GM19455 (cell line): ENCODE measurements at regions not wholly inside any gene's neighbourhood (a gene's known extent, or its start where the extent isn't known, plus 50 kb on each side); places are given as distances from the start of the nearest gene placed in this dataset.

Experiments used
- ATAC-seq: cut with Tn5 transposase; IDR thresholded peaks from one replicate; pipeline ENCODE4 v1.9.1; 2021; ENCODE audit not compliant: unreplicated experiment

GRCh38 chr6:208364-208763 is 83.9 kb upstream of the DUSP22 start:
- ATAC-seq: no peak

GRCh38 chr6:208938-209337 is 83.3 kb upstream of the DUSP22 start:
- no peak for ATAC-seq

GRCh38 chr6:209432-210103 is 82.7 kb upstream of the DUSP22 start:
- peak; percentile 79 for ATAC-seq

GRCh38 chr6:210104-210456 is 82.2 kb upstream of the DUSP22 start:
- no peak for ATAC-seq

- ATAC-seq: no peak
Observed at GRCh38 chr6:210778-211374, 81.4 kb upstream of the DUSP22 start.

GRCh38 chr6:211871-212497 is 80.3 kb upstream of the DUSP22 start:
- no peak for ATAC-seq

- no peak for ATAC-seq
Observed at GRCh38 chr6:213284-213683, 79.0 kb upstream of the DUSP22 start.

- ATAC-seq: no peak
Observed at GRCh38 chr6:214428-214827, 77.9 kb upstream of the DUSP22 start.

- no peak for ATAC-seq
Observed at GRCh38 chr6:215335-216034, 76.8 kb upstream of the DUSP22 start.

- no peak for ATAC-seq
Observed at GRCh38 chr6:217048-217659, 75.1 kb upstream of the DUSP22 start.

GRCh38 chr6:218153-219018 is 73.9 kb upstream of the DUSP22 start:
- ATAC-seq: no peak

GRCh38 chr6:219019-219570 is 73.2 kb upstream of the DUSP22 start:
- no peak for ATAC-seq

- no peak for ATAC-seq
Observed at GRCh38 chr6:219641-220198, 72.6 kb upstream of the DUSP22 start.

GRCh38 chr6:220312-220711 is 72.0 kb upstream of the DUSP22 start:
- ATAC-seq: no peak

- ATAC-seq: no peak
Observed at GRCh38 chr6:220721-221475, 71.4 kb upstream of the DUSP22 start.

GRCh38 chr6:221531-222349 is 70.5 kb upstream of the DUSP22 start:
- no peak for ATAC-seq

GRCh38 chr6:222468-222867 is 69.8 kb upstream of the DUSP22 start:
- no peak for ATAC-seq

GRCh38 chr6:223136-223535 is 69.2 kb upstream of the DUSP22 start:
- ATAC-seq: no peak
